ENCODE measurements at regions not wholly inside any gene's neighbourhood (a gene's known extent, or its start where the extent isn't known, plus 50 kb on each side); places are given as distances from the start of the nearest gene placed in this dataset.

DNA sequence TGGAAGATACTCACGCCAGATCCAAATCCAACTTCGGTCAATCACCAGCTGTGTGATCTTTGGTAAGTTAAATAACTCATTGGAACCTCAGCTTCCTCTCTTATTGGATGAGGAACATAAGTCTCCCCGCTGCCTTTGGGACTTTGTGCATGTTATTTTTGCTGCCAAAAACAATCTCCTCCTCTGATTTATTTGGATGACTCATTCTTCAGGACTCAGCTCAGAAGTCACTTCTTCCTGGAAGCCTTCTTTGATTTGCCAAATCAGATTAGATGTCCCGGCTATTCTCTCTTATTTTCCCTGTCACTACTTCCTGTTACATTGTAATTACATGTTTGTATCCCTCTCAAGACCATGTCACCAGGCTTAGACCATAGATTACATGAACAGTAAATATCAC is 138.0 kb upstream of the BOD1L1 start:
- Histone ChIP-seq H3K9me3 (peaks cover 0 to 6% (median under 1%) of the 10 kb centered on the region in 8 donors), H3K27me3 (replicated peaks in 1 of 7) (no peaks in the 10 kb centered on the region), H3K27ac (no peak overlapping the region), H3K4me3 (no peak overlapping the region), H3K36me3 (no peaks in the 10 kb centered on the region), H3K4me1 (no peaks in the 10 kb centered on the region)
- DNase-seq: no peak
- intact Hi-C loops (cut with DNase I; ENCODE audit: low total_unique reads): no loop called here
- TF ChIP-seq POLR2A (IDR thresholded peaks at IDR 0.05): no peak
- TF ChIP-seq, protein P1, sequence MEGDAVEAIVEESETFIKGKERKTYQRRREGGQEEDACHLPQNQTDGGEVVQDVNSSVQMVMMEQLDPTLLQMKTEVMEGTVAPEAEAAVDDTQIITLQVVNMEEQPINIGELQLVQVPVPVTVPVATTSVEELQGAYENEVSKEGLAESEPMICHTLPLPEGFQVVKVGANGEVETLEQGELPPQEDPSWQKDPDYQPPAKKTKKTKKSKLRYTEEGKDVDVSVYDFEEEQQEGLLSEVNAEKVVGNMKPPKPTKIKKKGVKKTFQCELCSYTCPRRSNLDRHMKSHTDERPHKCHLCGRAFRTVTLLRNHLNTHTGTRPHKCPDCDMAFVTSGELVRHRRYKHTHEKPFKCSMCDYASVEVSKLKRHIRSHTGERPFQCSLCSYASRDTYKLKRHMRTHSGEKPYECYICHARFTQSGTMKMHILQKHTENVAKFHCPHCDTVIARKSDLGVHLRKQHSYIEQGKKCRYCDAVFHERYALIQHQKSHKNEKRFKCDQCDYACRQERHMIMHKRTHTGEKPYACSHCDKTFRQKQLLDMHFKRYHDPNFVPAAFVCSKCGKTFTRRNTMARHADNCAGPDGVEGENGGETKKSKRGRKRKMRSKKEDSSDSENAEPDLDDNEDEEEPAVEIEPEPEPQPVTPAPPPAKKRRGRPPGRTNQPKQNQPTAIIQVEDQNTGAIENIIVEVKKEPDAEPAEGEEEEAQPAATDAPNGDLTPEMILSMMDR (IDR thresholded peaks at IDR 0.05 in 8 of 11, conservative IDR thresholded peaks at IDR 0.05 in 3 of 11): no peak
- TF ChIP-seq POLR2AphosphoS5 (IDR thresholded peaks at IDR 0.05): no peak
- WGBS, 5 donors: 77 to 90% (median 85%) methylated on average over 4 of the region's 4 CpGs

DNA sequence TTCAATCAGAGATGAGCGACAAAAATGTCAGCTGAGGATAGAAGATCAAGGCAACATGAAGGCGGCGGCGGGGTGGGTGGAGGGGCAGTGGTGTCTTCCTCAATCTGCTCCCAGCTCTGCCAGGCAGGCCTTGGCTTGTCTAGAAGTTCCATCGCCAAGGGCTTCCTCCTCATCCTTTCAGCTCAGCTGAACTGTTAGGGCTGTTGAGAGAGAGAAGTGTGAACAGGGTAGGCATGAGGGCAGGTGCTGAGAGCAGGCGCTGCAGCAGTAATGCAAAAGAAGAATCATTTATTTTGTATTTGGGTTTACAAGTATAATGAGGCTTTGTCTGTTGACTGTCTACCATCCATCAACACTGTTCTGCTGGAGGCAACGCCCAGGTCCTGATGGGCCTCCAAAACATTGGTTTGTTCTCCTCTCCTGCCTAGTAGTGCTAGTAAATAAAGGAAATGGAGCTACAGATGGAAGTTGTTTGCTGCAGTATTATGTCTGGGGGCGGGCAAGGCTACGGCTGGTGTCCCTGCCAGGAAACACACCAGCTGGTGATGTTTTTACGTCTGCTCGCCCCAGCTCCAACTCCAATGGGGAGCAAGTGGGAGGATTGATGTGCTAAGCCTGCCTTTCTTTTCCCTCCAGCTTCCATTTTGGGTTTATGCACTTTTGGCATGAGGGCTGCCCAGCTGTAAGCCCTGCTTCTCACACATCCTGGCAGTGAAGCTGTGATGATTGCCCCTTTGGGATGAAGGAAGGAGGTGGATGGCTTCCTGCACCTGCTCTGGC is 139.4 kb upstream of the BOD1L1 start:
- 72 to 88% (median 86%) methylated on average over 10 to 11 of the region's 11 CpGs for WGBS, 5 donors

DNA sequence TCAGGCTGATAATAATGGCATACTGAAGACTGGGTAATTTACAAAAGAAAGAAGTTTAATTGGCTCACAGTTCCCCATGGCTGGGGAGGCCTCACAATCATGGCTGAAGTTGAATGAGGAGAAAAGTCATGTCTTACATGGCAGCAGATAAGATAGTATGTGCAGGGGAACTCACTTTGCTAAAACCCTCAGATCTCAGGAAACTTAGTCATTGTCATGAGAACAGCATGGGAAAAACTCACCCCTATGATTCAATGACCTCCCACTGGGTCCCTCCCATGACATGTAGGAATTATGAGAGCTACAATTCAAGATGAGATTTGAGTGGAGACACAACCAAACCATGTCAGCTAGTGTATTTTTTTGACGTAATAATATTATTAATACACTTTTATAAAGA is 149.8 kb upstream of the BOD1L1 start:
- intact Hi-C loops (cut with DNase I; ENCODE audit: low total_unique reads): no loop called here

More for the DNA sequence above, 139.4 kb upstream of the BOD1L1 start:
- TF ChIP-seq, protein P1 (IDR thresholded peaks at IDR 0.05 in 8 of 11, conservative IDR thresholded peaks at IDR 0.05 in 3 of 11): no peak
- TF ChIP-seq POLR2AphosphoS5 (IDR thresholded peaks at IDR 0.05) (no peak), POLR2A (IDR thresholded peaks at IDR 0.05) (no peak)
- no peaks in the 10 kb centered on the region for H3K4me1 ChIP-seq
- no peaks in the 10 kb centered on the region for H3K36me3 ChIP-seq
- H3K9me3 ChIP-seq: peaks cover 0 to 19% (median 5%) of the 10 kb centered on the region in 8 donors
- intact Hi-C loops (cut with DNase I; ENCODE audit: low total_unique reads): no loop called here
- no peak overlapping the region for H3K27ac ChIP-seq
- no peak for DNase-seq
- H3K27me3 ChIP-seq (replicated peaks in 1 of 7): no peaks in the 10 kb centered on the region
- H3K4me3 ChIP-seq: no peak overlapping the region

DNA sequence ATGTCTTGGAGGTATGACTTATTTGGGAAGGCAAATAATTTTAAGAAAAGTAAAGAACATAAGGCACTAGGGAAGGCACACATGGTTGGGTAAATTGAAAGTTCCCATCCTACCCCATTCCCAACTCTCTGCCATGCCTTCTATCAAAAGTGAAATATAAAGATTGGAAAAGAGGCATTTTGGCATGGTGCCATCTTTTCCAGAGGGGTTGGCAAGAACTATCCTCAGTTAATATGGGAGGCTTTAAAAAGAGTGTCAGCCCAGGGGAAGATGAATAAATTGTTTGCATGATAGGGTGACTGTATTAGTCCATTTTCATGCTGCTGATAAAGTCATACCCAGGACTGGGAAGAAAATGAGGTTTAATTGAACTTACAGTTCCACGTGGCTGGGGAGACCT is 150.8 kb upstream of the BOD1L1 start:
- DNase-seq: no peak
- 51 to 84% (median 76%) methylated on average over 1 of the region's 1 CpG for WGBS, 5 donors
- no peaks in the 10 kb centered on the region for H3K27me3 ChIP-seq (replicated peaks in 1 of 7)
- no peak overlapping the region for H3K27ac ChIP-seq
- intact Hi-C loops (cut with DNase I; ENCODE audit: low total_unique reads): no loop called here
- no peaks in the 10 kb centered on the region for H3K4me1 ChIP-seq
- no peak for TF ChIP-seq POLR2AphosphoS5 (IDR thresholded peaks at IDR 0.05)
- no peak for TF ChIP-seq POLR2A (IDR thresholded peaks at IDR 0.05)
- TF ChIP-seq, protein P1 (IDR thresholded peaks at IDR 0.05 in 8 of 11, conservative IDR thresholded peaks at IDR 0.05 in 3 of 11): no peak
- no peaks in the 10 kb centered on the region for H3K36me3 ChIP-seq
- H3K9me3 ChIP-seq: peaks cover 0 to 17% (median 4%) of the 10 kb centered on the region in 8 donors
- H3K4me3 ChIP-seq: no peak overlapping the region

More for the DNA sequence above, 149.8 kb upstream of the BOD1L1 start:
- no peaks in the 10 kb centered on the region for H3K27me3 ChIP-seq (replicated peaks in 1 of 7)
- WGBS, 5 donors: 0 to 61% (median 40%) methylated on average over 1 of the region's 1 CpG
- H3K27ac ChIP-seq: no peak overlapping the region
- H3K9me3 ChIP-seq: peaks cover 0 to 22% (median 6%) of the 10 kb centered on the region in 8 donors
- DNase-seq: no peak
- TF ChIP-seq POLR2A (IDR thresholded peaks at IDR 0.05) (no peak), POLR2AphosphoS5 (IDR thresholded peaks at IDR 0.05) (no peak)
- TF ChIP-seq, protein P1 (IDR thresholded peaks at IDR 0.05 in 8 of 11, conservative IDR thresholded peaks at IDR 0.05 in 3 of 11): no peak
- no peaks in the 10 kb centered on the region for H3K4me1 ChIP-seq
- H3K4me3 ChIP-seq: no peak overlapping the region
- H3K36me3 ChIP-seq: no peaks in the 10 kb centered on the region

All from spleen (tissue), 11 donors.